Stimulated activated CD8-positive, alpha-beta memory T cell treated with anti-CD3 and anti-CD28 coated beads, Interleukin-2, amount 100 ng/mL, for 48 hours (primary cell): ENCODE measurements at regions not wholly inside any gene's neighbourhood (a gene's known extent, or its start where the extent isn't known, plus 50 kb on each side); places are given as distances from the start of the nearest gene placed in this dataset.
"Not testable (repeated sequence)": the region's sequence is repeated elsewhere in the genome, so short reads cannot be mapped to it uniquely, and the experiment has no call there.

Experiments used
- DNase-seq, 2 donors: peaks; one replicate each; pipeline ENCODE4 v3.0.0-alpha.2; 2020; ENCODE audit warnings: low read depth in 2 of 2

DNA sequence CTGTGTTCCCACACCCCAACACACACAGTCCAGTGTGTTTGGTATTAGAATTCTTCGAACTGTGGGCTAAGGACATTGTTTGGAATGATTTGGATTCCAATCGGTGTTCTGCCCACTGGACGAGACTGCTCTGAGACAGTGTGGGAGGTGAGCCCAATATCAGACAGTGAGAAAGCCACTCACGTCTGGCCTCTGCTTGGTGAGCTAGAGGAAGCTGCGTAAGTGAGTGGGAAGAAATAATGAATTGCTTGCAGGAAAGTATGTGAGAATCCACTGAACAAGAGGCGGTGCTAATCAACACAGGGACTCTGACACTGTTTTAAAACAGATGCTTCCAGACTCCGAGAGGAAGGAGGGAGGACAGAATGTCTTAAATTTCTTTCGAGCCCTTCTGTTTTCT is 675.0 kb upstream of the ANKRD30A start:
- DNase-seq, result no peak

DNA sequence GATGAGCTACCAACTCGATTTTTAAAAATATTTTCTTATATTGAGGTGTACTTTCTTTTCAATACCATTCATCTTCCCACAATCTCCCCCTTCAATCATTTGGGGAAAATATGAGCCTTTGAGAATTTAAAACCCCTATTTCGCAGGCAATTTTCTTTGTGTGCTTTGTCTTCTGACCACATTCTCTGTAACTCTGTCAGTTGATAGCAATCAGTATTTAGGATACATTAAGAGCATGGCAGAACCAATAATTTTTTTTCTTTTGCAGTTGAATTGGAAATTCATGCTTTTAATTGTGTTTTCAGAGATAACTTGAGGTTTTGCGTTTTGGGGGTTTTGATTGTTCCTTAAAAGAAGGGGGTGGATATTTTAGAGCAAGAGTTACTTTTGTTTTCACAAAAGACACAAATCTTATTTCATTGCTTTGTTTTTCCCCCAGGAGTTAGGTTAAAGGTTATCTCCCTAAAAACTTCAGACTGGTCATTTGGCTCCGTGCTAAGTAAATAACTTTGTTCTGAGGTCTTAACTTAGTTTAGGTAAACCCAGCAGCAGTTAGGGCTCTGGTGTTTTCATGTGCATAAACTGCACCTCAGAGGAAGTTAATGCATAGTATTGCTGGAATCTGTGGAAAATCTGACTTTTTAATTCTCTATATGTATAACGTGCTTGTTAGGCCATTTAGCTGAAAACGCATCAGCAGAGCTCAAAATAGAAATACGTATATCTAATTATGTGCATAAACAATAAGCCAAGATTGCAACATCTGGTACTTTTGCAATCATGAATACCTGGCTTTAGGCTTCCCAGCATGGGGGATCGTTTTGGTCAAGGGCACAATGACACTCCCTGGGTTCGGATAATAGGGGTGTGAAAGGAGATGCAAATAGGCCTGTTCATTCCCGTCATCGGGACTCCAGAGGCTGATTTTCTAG is 676.4 kb upstream of the ANKRD30A start:
- no peak for DNase-seq

DNA sequence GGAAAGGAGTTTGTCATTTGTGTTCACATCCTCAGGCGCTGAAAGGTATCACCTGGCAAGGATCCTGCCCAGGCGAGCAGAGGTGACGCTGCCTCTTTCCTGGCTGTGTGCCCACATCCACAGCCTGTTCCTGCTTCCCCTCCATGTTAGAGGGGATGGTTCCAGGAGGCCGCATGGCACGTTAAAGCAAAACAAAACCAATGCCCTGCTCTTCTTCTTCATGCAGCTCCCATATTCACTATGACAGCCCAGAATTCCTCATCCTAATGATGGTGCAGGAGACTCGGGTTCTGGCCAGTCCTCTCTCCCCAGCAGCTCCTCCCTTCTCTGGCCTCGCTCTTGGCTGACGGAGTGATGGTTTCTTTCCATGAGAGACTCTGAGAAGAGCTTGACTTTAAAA is 678.5 kb upstream of the ANKRD30A start:
- DNase-seq, result no peak

DNA sequence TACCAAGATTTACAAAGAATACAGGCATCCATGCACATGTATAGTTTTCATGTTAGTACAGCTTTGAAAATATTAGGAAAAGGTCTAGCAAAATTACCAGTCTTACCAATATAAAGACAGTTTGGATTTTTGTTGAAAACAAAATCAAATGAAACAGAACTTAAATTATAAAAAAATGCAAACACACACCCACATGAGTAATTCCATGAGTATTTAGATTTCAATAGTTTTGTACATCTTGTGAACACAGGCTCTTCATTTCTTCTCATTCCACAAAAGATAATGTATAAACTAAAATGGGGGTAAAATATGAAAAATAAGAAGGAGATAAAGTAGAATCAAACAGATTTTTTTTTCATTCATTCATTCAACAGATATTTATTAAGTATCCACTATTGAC is 682.2 kb upstream of the ANKRD30A start:
- no peak for DNase-seq

DNA sequence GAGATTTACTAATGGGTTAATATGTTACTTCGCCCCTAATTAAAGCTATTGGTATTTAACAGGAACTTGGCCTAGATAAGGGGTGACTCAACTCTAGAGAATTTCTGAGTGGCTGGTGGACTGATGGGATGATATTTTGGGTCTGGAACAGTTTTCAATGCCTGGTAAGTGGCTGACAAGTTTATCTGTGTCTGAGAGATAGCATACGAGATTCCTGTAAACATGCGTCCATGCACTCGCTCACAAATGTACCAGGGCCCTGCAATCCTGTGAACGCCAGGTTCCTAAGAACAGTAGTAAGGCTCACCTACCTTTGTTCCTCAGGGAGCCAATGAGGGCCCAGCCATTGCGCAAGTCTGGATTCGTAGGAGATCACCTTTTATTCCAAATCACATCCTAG is 683.8 kb upstream of the ANKRD30A start:
- DNase-seq, result no peak

DNA sequence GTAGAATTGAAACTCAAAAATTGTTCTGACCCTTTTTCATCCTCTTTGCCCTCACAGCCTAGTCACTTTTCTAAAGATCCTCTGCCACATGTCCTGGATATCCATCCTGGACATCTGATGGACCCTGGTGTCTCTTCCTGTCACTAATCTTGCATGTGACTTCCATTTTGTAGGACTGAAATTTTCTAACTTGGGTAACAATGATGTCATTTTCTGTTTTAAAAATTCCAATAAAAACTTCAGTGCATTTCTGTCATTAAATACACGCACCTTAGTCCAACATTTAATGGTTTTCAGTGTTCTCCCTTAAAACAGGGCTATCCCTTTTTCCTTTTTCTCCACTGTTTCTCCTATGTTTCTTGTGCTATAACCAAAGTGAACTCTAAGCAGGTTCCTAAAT is 684.9 kb upstream of the ANKRD30A start:
- DNase-seq, result no peak

DNA sequence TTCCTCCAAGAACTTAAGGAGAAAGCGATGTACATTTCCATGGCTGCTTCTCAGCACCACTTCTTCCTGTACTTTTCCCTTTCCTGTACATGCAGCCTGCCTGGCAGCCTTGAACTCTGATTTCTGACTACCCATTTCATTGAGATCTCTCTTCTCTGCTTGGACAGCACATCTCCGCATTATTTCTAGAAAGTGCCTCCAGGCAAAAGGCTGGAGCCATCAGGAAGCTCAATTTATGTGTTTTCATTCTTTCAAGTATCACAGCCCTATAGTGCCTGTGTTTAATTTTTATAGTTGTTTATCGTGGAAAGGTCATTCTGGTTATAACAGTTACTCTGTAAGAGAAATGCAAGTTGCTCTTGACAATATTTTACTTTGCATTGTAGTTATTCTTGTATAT is 688.0 kb upstream of the ANKRD30A start:
- DNase-seq, result no peak

DNA sequence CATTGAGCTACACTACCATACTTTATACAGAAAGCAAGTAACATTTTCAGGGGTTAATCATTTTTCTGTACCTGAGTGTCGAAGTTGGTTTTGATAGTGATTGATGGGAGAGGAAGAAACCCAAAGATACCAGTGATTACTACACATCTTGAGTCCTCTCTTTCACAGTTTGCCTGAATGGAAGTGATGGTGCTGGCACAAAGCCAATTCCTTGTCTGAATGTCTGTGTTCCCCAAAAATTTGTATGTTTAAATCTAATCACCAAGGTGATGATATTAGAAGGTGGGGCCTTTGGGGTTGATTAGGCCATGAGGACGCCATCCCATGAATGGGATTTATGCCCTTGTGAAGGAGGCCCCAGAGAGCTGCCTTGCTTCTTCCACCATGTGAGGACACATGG is 696.9 kb upstream of the ANKRD30A start:
- DNase-seq, result no peak

DNA sequence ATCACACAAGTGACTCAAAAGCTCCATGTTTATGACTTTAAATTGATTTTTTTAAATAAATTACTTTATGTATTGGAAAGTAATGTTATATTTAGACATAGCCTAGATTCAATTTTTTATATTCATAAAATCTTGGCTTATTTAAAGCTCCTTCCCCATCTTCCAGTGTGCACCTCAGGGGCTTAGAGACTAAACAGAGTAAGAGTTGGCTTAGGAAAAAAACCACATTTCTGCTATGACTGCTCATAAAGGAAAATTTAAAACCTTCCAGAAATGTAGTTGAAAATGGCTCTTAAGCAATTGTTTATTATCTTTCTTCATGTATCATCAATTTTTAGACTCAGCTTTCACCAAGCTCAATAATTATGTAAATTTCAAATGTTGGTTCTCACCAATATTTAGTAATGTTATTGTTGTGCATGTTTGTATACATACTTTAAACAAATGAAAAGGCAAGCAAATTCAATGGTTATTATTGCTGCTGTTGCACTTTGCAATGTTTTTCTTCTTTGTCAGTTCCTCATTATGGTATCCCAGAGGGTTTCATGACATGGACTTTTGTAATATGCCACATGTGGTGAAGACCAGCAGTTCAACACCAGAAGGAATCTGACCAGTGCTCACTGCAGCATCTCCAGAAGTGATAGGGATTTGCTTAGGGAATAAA is 700.1 kb upstream of the ANKRD30A start:
- no peak for DNase-seq

DNA sequence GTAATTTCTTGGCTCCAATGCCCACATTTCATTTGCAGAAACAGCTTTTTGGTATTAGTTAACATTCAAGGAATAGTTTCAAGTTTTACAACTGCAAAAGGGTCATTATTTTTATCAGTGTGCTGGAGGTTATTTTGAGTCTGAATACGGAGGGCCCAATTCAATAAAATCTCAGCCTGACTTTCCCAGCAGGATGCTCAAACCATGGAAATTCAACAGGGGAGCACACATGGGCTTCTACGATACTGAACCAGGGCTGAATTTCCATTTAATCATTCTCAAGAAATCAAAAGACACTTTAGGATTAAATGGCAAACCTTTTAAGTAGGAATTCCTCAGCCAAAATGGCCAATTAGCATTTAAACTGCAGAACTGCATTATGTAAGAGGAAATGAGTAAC is 700.9 kb upstream of the ANKRD30A start:
- DNase-seq, result no peak

DNA sequence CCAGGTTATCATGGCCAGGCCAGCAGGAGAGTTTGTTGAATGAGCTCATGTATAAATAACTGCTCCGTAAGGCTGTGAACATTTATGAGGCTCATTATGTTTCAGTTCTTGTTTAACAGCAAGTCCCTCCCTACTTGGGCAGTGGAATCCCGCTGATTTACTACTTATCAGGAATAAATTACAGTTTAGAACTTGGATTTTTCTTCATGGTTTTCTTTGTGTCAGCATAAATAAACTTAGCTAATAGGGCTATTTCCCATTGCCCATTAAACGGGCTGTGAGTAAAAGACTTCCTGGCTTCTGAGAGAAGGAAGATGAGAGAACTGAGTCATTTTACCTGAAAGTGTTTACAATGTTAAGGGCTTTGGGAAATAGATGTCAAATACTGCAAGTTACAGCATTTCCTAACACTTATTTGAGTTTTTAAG is 701.6 kb upstream of the ANKRD30A start:
- DNase-seq, result no peak

DNA sequence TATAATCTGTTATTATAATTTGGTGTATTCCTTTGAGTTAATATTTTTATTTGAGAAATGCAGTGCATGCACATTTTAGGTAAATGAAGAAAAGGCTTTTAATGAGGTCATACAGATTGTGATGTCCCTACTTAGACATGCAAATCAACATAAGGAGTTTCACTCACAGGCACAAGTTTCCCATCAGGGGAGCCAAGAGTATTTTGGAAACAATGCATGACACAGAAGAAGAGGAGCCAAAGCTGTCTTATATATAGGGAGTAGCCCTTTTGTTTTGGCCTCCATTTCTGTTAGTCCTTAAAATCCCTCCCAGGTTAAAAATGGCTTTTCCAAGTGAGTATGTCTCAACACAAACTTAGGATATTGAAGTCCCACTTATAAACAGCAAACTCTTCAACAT is 703.4 kb upstream of the ANKRD30A start:
- DNase-seq, result no peak

DNA sequence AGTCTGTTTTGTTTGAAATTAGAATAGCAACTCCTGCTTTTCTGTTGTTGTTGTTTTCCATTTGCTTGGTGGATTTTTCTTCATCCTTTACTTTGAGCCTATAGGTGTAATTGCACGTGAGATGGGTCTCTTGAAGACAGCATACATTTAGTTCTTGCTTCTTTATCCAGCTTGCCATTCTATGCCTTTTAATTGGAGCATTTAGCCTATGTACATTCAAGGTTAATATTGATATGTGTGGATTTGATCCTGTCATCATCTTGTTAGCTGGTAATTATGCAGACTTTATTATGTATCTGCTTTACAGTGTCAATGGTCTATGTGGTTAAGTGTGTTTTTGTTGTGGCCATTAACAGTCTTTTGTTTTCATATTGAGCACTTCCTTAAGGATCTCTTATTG is 708.9 kb upstream of the ANKRD30A start:
- DNase-seq, result no peak

DNA sequence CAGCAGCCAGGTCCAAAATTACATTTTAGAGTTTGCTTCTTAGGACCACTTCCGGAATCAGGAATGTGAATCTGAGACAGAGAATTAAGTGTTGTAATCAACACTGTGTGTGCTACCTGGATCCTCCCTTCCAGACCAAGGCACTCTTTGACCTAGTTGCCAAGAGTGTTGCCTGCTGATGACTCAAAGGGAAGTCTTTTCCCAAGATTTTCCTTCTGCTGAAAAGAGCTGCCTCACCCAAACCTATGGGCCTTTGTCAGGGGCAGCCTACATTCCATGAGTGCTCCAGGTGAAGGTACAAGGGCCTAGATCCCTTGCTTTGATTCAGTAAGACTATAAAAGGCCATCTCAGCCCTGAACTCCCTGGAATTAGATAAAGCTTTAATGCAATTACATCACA is 712.5 kb upstream of the ANKRD30A start:
- DNase-seq, result no peak

DNA sequence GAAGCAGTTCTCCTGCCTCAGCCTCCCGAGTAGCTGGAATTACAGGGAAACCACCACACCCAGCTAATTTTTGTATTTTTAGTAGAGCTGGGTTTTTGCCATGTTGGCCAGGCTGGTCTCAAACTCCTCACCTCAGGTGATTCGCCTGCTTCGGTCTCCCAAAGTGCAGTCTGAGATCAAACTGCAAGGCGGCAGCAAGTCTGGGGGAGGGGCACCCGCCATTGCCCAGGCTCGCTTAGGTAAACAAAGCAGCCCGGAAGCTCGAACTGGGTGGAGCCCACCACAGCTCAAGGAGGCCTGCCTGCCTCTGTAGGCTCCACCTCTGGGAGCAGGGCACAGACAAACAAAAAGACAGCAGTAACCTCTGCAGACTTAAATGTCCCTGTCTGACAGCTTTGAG is 725.2 kb upstream of the ANKRD30A start:
- DNase-seq, result not testable (repeated sequence)

DNA sequence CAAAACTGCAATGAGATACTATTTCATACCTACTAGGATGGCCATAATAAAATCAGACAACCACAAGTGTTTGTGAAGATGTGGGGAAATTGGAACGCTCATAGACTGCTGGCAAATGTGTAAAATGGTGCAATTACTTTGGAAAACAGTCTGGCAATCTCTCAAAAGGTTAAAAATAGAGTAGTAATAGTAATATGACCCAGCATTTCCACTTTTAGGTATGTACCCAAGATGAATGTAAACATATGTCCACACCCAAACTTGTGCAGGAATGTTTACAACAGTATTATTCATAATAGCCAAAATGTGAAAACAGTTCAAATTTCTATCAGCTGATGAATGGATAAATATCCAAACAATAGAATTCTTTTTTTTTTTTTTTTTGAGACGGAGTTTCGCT is 731.6 kb upstream of the ANKRD30A start:
- no peak for DNase-seq

DNA sequence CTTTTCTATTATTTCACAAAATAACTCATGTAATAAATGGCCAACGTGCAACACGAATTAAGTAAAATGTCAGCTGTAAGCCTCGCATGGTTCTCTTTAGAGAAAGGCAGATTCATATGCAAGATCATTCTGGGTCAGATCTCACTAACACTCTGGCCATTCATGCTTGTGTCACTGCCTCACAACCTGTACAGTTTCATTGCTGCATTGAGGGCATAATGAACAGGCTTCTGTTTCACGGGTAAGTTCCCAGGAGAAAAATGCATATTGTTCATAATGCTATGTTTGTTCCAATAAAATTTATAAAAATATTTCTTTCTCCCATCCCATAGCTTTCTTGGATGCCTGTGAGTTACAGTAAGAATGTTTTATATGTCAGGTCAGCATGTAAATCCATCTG is 734.0 kb upstream of the ANKRD30A start:
- DNase-seq, result no peak

DNA sequence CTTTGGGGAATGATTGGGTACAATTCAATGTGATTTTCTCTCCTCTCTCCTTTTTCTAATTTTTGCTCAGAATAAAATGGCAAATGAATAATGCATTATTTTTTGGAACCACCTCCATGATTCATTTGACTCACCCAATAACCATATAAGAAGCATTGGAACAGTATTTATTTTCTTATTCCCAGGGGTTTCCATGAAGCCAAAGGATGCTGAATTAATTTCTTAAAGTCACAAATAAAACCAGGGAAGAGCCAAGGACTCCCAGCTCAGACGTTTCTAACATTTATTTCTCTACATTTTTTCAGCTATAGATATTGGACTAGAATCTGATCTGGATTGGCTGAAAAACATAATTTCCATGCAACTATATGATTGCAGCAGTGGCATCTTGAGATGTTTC is 735.2 kb upstream of the ANKRD30A start:
- DNase-seq, result no peak

DNA sequence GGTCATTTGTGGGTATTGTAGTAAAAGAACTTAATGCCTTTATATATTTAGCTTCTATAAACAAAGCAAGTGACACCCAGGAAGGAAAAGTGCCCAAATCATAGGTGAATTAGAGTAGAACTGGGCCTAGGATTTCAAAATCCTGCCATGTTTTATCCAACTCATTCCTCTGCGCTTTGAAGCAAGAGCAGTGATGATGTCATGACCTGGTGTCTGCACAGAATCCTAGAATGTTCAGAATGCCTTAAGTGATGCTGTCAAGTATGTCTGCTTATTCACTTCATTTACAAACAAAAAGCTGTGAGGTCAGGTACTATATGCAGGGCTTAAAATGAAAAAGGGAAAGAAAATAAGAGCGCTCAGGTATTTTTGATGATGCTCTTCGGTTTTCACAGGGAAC is 737.2 kb upstream of the ANKRD30A start:
- no peak for DNase-seq

DNA sequence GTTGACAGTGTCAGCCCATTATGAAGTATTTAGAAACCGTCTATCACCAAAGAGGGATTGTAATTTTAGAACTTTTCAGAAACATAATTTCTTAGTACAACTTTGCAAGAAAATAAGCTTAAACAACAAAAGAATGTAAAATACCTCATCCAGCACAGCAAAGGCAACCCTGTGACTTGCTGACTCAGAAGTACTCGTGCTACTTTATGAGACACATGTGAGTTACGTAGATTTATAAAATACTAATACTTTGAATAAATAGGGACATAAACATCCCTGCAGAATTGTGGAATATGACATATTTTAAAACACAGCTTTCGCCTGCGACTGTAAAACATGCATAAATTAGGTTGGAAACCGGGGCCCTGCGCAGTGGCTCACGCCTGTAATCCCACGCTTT is 739.7 kb upstream of the ANKRD30A start:
- no peak for DNase-seq

DNA sequence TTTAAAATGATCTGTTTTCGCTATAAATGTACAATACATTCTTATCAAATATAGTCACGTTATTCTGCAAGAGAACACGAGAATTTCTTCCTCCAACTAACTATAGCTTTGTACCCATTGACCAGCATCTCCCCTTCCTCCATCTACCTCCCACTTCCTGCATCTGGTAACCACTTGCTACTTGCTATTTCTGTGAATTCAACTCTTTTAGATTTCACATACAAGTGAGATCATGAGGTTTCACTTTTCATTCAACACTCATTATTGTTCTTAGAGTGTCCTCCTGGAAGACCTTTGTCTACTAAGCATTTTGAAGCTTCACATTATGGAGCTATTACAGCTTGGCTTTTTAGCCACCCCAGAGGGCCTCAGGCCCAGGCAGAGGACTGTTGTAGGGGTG is 741.3 kb upstream of the FZD8 start:
- DNase-seq, result no peak

DNA sequence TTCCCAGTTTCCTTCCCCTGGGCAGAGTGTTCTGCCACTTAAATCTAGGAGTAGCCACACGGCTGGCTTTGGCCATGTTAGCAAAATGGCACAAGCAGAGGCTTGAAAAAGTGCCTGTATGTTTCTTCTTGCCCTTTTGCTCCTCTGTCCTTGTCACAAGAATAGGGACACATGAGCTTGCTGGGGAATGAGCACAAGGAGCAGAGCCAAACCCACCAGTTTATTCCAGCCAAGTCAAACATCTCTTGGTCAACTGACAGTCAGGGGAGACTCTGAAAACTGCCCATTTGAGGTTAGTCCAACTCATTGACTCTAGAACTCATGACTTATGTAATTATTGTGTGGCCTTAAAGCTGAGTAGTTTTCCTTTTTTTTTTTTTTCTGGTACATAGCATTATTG is 739.7 kb upstream of the FZD8 start:
- DNase-seq, result no peak

DNA sequence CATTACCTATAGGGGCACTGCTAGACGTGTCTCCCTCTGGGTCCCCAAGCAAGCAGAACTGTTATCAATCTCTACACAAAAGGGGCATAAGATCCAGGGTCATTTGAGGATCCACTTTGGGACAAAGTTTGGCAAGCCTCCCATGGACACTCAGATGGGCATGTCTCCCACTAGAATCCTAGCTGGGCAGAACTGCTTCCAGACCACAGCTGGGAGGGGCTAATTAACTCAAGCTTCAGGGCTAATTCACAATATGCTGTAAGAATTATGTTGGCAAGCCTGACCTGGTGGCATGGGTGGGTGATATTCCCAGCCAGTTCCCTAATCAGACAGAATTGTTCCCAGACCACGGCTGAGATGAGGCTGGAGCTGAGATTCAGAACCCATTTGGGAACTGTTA is 738.4 kb upstream of the FZD8 start:
- DNase-seq, result no peak
